Adrenal gland (tissue), 9 donors: ENCODE measurements at regions not wholly inside any gene's neighbourhood (a gene's known extent, or its start where the extent isn't known, plus 50 kb on each side); places are given as distances from the start of the nearest gene placed in this dataset.

ENCODE experiments used
- DNase-seq, 7 donors: peaks; one replicate each; pipeline ENCODE4 v3.0.0-alpha.2; 2019 to 2020
- H3K27ac ChIP-seq, 5 donors: fragments of 200-600 bp; sonication (generic) in 4 of 5; 1 replicate in 3 of 5; 2 replicates in 2 of 5; pipeline versions ENCODE4 v1.5.1 to v1.8.0; 2016 to 2020; ENCODE audit warnings: mild to moderate bottlenecking in 1 of 5
- H3K27me3 ChIP-seq: fragments of 200-600 bp; 2 replicates; pipeline ENCODE4 v1.8.0; 2021
- H3K36me3 ChIP-seq, 2 donors: fragments of 200-600 bp; replicated peaks in 1 of 2; 1 replicate in 1 of 2; 2 replicates in 1 of 2; pipeline versions ENCODE4 v1.5.1 to v1.8.0; 2018 to 2022
- H3K4me1 ChIP-seq, 2 donors: fragments of 200-600 bp; replicated peaks in 1 of 2; 1 replicate in 1 of 2; 2 replicates in 1 of 2; pipeline versions ENCODE4 v1.5.1 to v1.8.0; 2018 to 2021
- H3K4me3 ChIP-seq, 4 donors: fragments of 200-600 bp; sonication (generic) in 3 of 4; one replicate each; pipeline ENCODE4 v1.5.1; 2016 to 2018
- H3K9me3 ChIP-seq, 3 donors: fragments of 200-600 bp; sonication (generic) in 1 of 3; replicated peaks in 1 of 3; 1 replicate in 2 of 3; 2 replicates in 1 of 3; pipeline versions ENCODE4 v1.5.1 to v1.8.0; 2016 to 2021
- CTCF ChIP-seq, 6 experiments: fragments of 450-650 bp in 4 of 6; fragments of 200-600 bp in 2 of 6; sonication (generic) in 1 of 6; IDR thresholded peaks; 1 replicate in 5 of 6; 2 replicates in 1 of 6; pipeline versions ENCODE4 v1.5.1 to v1.8.0; 2016 to 2021; ENCODE audit warnings: antibody characterized with exemption in 6 of 6, mild to moderate bottlenecking in 2 of 6, moderate library complexity in 1 of 6
- POLR2A ChIP-seq, 2 donors: fragments of 450-650 bp; IDR thresholded peaks; one replicate each; pipeline ENCODE4 v1.6.1; 2017; ENCODE audit warnings: antibody characterized with exemption in 2 of 2, mild to moderate bottlenecking in 2 of 2, moderate library complexity in 1 of 2
- WGBS, 4 donors: extraction: QIAGEN DNeasy Blood & Tissue Kit in 2 of 4; methylation state at CpG; one replicate each; pipeline versions ENCODE4 v1.1.5 to v1.1.7; 2013 to 2017; 5-methylcytosine and 5-hydroxymethylcytosine counted together
- intact Hi-C, 2 donors: fragments of 100-400 bp; cut with DNase I; formaldehyde crosslinking; loops; one replicate each; pipeline versions ENCODE4 v1.14.1 to v1.15.0; 2022 to 2023
- donor health status: healthy with polysubstance abuse.
- donor health status: Bipolar disorder and iron deficiency.
- donor health status: DM: yes; HTN: yes; CAD: no.
- donor health status: DM: no; HTN: no; CAD: no.
- donor health status: DM: no; HTN: no; CAD: no.

- no peak for TF ChIP-seq POLR2A (IDR thresholded peaks at IDR 0.05)
- TF ChIP-seq CTCF (IDR thresholded peaks at IDR 0.05) = no peak
- no peaks in the 10 kb centered on the region for H3K9me3 ChIP-seq
- no peaks in the 10 kb centered on the region for H3K27me3 ChIP-seq
- H3K4me1 ChIP-seq = peaks cover 0 to 8% of the 10 kb centered on the region in 2 donors
- intact Hi-C loops = no loop called here
- H3K27ac ChIP-seq = peak overlapping the region in 1 of 5 donors; percentile 42
- no peaks in the 10 kb centered on the region for H3K36me3 ChIP-seq
- H3K4me3 ChIP-seq = no peak overlapping the region
- 40 to 68% (median 65%) methylated on average over 3 of the region's 3 CpGs for WGBS, 4 donors
- DNase-seq = peak in 2 of 7 donors; percentile 2 to 34
Observed at GRCh38 chr9:110081395-110081794, 126.6 kb downstream of the C9orf152 start.

GRCh38 chr9:110083866-110084265, 124.1 kb downstream of the C9orf152 start:
- Histone ChIP-seq H3K27me3 (no peaks in the 10 kb centered on the region), H3K4me1 (peaks cover 0 to under 1% of the 10 kb centered on the region in 2 donors), H3K9me3 (no peaks in the 10 kb centered on the region), H3K36me3 (no peaks in the 10 kb centered on the region), H3K27ac (no peak overlapping the region), H3K4me3 (no peak overlapping the region)
- WGBS, 4 donors = 78 to 90% (median 86%) methylated on average over 3 of the region's 3 CpGs
- no peak for TF ChIP-seq POLR2A (IDR thresholded peaks at IDR 0.05)
- no peak for TF ChIP-seq CTCF (IDR thresholded peaks at IDR 0.05)
- DNase-seq = no peak
- intact Hi-C loops = no loop called here

GRCh38 chr9:110086537-110086936, 121.4 kb downstream of the C9orf152 start:
- Histone ChIP-seq H3K36me3 (no peaks in the 10 kb centered on the region), H3K27ac (no peak overlapping the region), H3K4me3 (no peak overlapping the region), H3K9me3 (no peaks in the 10 kb centered on the region), H3K27me3 (no peaks in the 10 kb centered on the region), H3K4me1 (no peaks in the 10 kb centered on the region)
- 82 to 96% (median 82%) methylated on average over 1 of the region's 1 CpG for whole genome bisulfite sequencing, 4 donors
- DNase-seq = no peak
- intact Hi-C loops = no loop called here
- TF ChIP-seq POLR2A (IDR thresholded peaks at IDR 0.05) = no peak
- no peak for TF ChIP-seq CTCF (IDR thresholded peaks at IDR 0.05)

GRCh38 chr9:110087605-110088004, 120.4 kb downstream of the C9orf152 start:
- Histone ChIP-seq H3K36me3 (no peaks in the 10 kb centered on the region), H3K27ac (no peak overlapping the region), H3K4me1 (no peaks in the 10 kb centered on the region), H3K9me3 (no peaks in the 10 kb centered on the region), H3K4me3 (no peak overlapping the region), H3K27me3 (no peaks in the 10 kb centered on the region)
- TF ChIP-seq POLR2A (IDR thresholded peaks at IDR 0.05) (no peak), CTCF (IDR thresholded peaks at IDR 0.05) (no peak)
- DNase-seq = no peak
- intact Hi-C loops = no loop called here
- 70 to 81% (median 76%) methylated on average over 2 of the region's 2 CpGs for WGBS, 4 donors
